GM21528 (cell line): ENCODE measurements at regions not wholly inside any gene's neighbourhood (a gene's known extent, or its start where the extent isn't known, plus 50 kb on each side); places are given as distances from the start of the nearest gene placed in this dataset.

ENCODE experiments used
- ATAC-seq: cut with Tn5 transposase; IDR thresholded peaks from one replicate; pipeline ENCODE4 v1.9.1; 2021; ENCODE audit warnings: mild to moderate bottlenecking, moderate library complexity; ENCODE audit not compliant: unreplicated experiment, low FRiP score

GRCh38 chr18:10009321-10010144 is 95.7 kb downstream of the VAPA start:
- ATAC-seq = no peak

- ATAC-seq = no peak
Observed at GRCh38 chr18:10010611-10011015, 96.8 kb downstream of the VAPA start.

GRCh38 chr18:10011061-10011460 is 97.2 kb downstream of the VAPA start:
- ATAC-seq = no peak

- ATAC-seq = no peak
Observed at GRCh38 chr18:10011751-10012150, 97.9 kb downstream of the VAPA start.

- no peak for ATAC-seq
Observed at GRCh38 chr18:10012526-10012925, 98.7 kb downstream of the VAPA start.

- no peak for ATAC-seq
Observed at GRCh38 chr18:10013621-10014543, 100.1 kb downstream of the VAPA start.

- ATAC-seq = no peak
Observed at GRCh38 chr18:10015288-10015701, 101.5 kb downstream of the VAPA start.

GRCh38 chr18:10015941-10016819 is 102.4 kb downstream of the VAPA start:
- no peak for ATAC-seq

GRCh38 chr18:10017043-10017442 is 103.2 kb downstream of the VAPA start:
- no peak for ATAC-seq

- ATAC-seq = no peak
Observed at GRCh38 chr18:10018289-10018688, 104.5 kb downstream of the VAPA start.

GRCh38 chr18:10020171-10020570 is 106.4 kb downstream of the VAPA start:
- no peak for ATAC-seq

GRCh38 chr18:10022365-10022764 is 108.5 kb downstream of the VAPA start:
- ATAC-seq = no peak

GRCh38 chr18:10023853-10024570 is 110.2 kb downstream of the VAPA start:
- ATAC-seq = no peak

GRCh38 chr18:10025711-10026670 is 112.2 kb downstream of the VAPA start:
- ATAC-seq = no peak

- no peak for ATAC-seq
Observed at GRCh38 chr18:10027031-10027430, 113.2 kb downstream of the VAPA start.

GRCh38 chr18:10027461-10027860 is 113.6 kb downstream of the VAPA start:
- no peak for ATAC-seq

- no peak for ATAC-seq
Observed at GRCh38 chr18:10029711-10030110, 115.9 kb downstream of the VAPA start.

- ATAC-seq = no peak
Observed at GRCh38 chr18:10030816-10031541, 117.2 kb downstream of the VAPA start.
